Astrocyte (in vitro differentiated cells and primary cell): ENCODE measurements at regions not wholly inside any gene's neighbourhood (a gene's known extent, or its start where the extent isn't known, plus 50 kb on each side); places are given as distances from the start of the nearest gene placed in this dataset.

ENCODE experiments used
- CTCF ChIP-seq: IDR thresholded peaks from 2 replicates; pipeline ENCODE4 v1.5.1; 2011; ENCODE audit warnings: low read depth, mild to moderate bottlenecking, inconsistent platforms, low read length, moderate library complexity; ENCODE audit not compliant: insufficient read depth
- EZH2 ChIP-seq: IDR thresholded peaks from 2 replicates; pipeline ENCODE4 v1.6.1; 2012; ENCODE audit warnings: mild to moderate bottlenecking, low read length, inconsistent platforms; ENCODE audit not compliant: insufficient read depth

- TF ChIP-seq CTCF = no peak
- TF ChIP-seq EZH2 = no peak
Observed at GRCh38 chr10:2121929-2122328, 384.6 kb upstream of the ADARB2 start.
